ENCODE measurements at regions not wholly inside any gene's neighbourhood (a gene's known extent, or its start where the extent isn't known, plus 50 kb on each side); places are given as distances from the start of the nearest gene placed in this dataset.
"Not testable (repeated sequence)": the region's sequence is repeated elsewhere in the genome, so short reads cannot be mapped to it uniquely, and the experiment has no call there.

- H3K36me3 ChIP-seq, result no peaks in the 10 kb centered on the region
- DNase-seq (ENCODE audit: low read depth in 1 of 2, low spot score in 1 of 2), result no peak
- peaks cover 12% of the 10 kb centered on the region for H3K4me1 ChIP-seq (ENCODE audit: low read depth)
- no peaks in the 10 kb centered on the region for H3K9me3 ChIP-seq (ENCODE audit: low read depth)
- no peaks in the 10 kb centered on the region for H3K27me3 ChIP-seq
- TF ChIP-seq CTCF (IDR thresholded peaks at IDR 0.05; ENCODE audit: low read depth, low read length), result no peak
- H3K4me3 ChIP-seq, result no peak overlapping the region
- H3K27ac ChIP-seq, result no peak overlapping the region
Measured at GRCh38 chr1:212164095-212164872, 120.9 kb upstream of the PPP2R5A start.

GRCh38 chr1:212166244-212166643 lies 119.0 kb upstream of the PPP2R5A start:
- H3K36me3 ChIP-seq, result no peaks in the 10 kb centered on the region
- no peaks in the 10 kb centered on the region for H3K27me3 ChIP-seq
- H3K9me3 ChIP-seq (ENCODE audit: low read depth), result no peaks in the 10 kb centered on the region
- DNase-seq (ENCODE audit: low read depth in 1 of 2, low spot score in 1 of 2), result no peak
- H3K4me3 ChIP-seq, result no peak overlapping the region
- no peak for TF ChIP-seq CTCF (IDR thresholded peaks at IDR 0.05; ENCODE audit: low read depth, low read length)
- no peak overlapping the region for H3K27ac ChIP-seq
- peaks cover 12% of the 10 kb centered on the region for H3K4me1 ChIP-seq (ENCODE audit: low read depth)

GRCh38 chr1:212166644-212167043 lies 118.6 kb upstream of the PPP2R5A start:
- no peak for DNase-seq (ENCODE audit: low read depth in 1 of 2, low spot score in 1 of 2)
- Histone ChIP-seq H3K36me3 (no peaks in the 10 kb centered on the region), H3K9me3 (ENCODE audit: low read depth) (no peaks in the 10 kb centered on the region), H3K27ac (no peak overlapping the region), H3K27me3 (no peaks in the 10 kb centered on the region), H3K4me1 (ENCODE audit: low read depth) (peaks cover 12% of the 10 kb centered on the region), H3K4me3 (no peak overlapping the region)
- no peak for TF ChIP-seq CTCF (IDR thresholded peaks at IDR 0.05; ENCODE audit: low read depth, low read length)

- Histone ChIP-seq H3K9me3 (ENCODE audit: low read depth) (no peaks in the 10 kb centered on the region), H3K27ac (no peak overlapping the region), H3K4me3 (no peak overlapping the region), H3K27me3 (no peaks in the 10 kb centered on the region), H3K36me3 (no peaks in the 10 kb centered on the region), H3K4me1 (ENCODE audit: low read depth) (peaks cover 9% of the 10 kb centered on the region)
- peak in 1 of 2 donors; percentile 66 for DNase-seq (ENCODE audit: low read depth in 1 of 2, low spot score in 1 of 2)
- no peak for TF ChIP-seq CTCF (IDR thresholded peaks at IDR 0.05; ENCODE audit: low read depth, low read length)
Measured at GRCh38 chr1:212167098-212167497, 118.1 kb upstream of the PPP2R5A start.

DNA sequence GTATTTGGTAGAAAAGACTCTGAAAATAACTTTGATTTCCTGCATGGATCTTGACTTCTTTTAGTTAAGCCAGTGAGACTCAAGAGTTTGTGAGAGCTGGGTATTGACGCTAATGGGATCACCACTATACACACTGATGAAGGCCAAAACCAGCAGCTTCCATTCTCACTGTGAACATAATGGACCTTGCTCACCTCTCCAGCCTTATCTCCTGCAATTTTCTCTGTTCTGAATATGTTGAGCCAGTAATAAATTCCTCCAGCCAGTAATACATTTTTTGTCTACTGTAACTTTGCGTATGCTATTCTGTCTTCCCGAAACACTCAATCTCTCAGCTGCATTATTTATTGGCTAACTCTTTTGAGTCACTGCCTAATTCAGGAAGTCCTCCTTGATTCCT lies 111.6 kb upstream of the PPP2R5A start:
- Histone ChIP-seq H3K36me3 (no peaks in the 10 kb centered on the region), H3K4me3 (no peak overlapping the region), H3K4me1 (ENCODE audit: low read depth) (no peaks in the 10 kb centered on the region), H3K27ac (no peak overlapping the region), H3K9me3 (ENCODE audit: low read depth) (no peaks in the 10 kb centered on the region), H3K27me3 (no peaks in the 10 kb centered on the region)
- no peak for TF ChIP-seq CTCF (IDR thresholded peaks at IDR 0.05; ENCODE audit: low read depth, low read length)
- DNase-seq (ENCODE audit: low read depth in 1 of 2, low spot score in 1 of 2), result no peak

DNA sequence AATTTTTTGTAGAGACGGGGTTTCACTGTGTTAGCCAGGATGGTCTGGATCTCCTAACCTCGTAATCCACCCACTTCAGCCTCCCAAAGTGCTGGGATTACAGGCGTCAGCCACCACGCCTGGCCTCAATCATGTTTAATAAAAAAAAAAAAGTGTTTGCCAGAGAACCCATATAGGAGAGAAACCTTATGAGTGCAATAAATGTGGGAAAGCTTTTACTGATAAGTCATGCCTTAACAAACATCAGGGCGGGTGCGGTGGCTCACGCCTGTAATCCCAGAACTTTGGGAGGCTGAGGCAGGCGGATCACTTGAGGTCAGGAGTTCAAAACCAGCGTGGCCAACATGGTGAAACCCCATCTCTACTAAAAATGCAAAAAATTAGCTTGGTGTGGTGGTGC lies 110.9 kb upstream of the PPP2R5A start:
- H3K4me1 ChIP-seq (ENCODE audit: low read depth); H3K4me3 ChIP-seq; H3K9me3 ChIP-seq (ENCODE audit: low read depth); H3K27me3 ChIP-seq; H3K27ac ChIP-seq; DNase-seq (ENCODE audit: low read depth in 1 of 2, low spot score in 1 of 2); H3K36me3 ChIP-seq: not testable (repeated sequence)

All from cardiac muscle cell (in vitro differentiated cells and primary cell).